ENCODE measurements at regions not wholly inside any gene's neighbourhood (a gene's known extent, or its start where the extent isn't known, plus 50 kb on each side); places are given as distances from the start of the nearest gene placed in this dataset.

- in situ Hi-C loops (cut with MboI; ENCODE audit: low sequenced_read_pairs, unreplicated experiment): no loop called here
- TF ChIP-seq CTCF (IDR thresholded peaks at IDR 0.05; ENCODE audit: borderline replicate concordance, control extremely low read depth, extremely low read depth, insufficient read depth, missing control alignments): no peak
- DNase-seq (ENCODE audit: low spot score): no peak
Observed at GRCh38 chr10:111524134-111524533, 447.3 kb downstream of the ADRA2A start.

- in situ Hi-C loops (cut with MboI; ENCODE audit: low sequenced_read_pairs, unreplicated experiment): no loop called here
- no peak for TF ChIP-seq CTCF (IDR thresholded peaks at IDR 0.05; ENCODE audit: borderline replicate concordance, control extremely low read depth, extremely low read depth, insufficient read depth, missing control alignments)
- DNase-seq (ENCODE audit: low spot score): no peak
Observed at GRCh38 chr10:111525696-111526095, 448.9 kb downstream of the ADRA2A start.

GRCh38 chr10:111531690-111532089 is 454.9 kb downstream of the ADRA2A start:
- in situ Hi-C loops (cut with MboI; ENCODE audit: low sequenced_read_pairs, unreplicated experiment): no loop called here
- no peak for DNase-seq (ENCODE audit: low spot score)
- TF ChIP-seq CTCF (IDR thresholded peaks at IDR 0.05; ENCODE audit: borderline replicate concordance, control extremely low read depth, extremely low read depth, insufficient read depth, missing control alignments): no peak

GRCh38 chr10:111532139-111532538 is 455.3 kb downstream of the ADRA2A start:
- TF ChIP-seq CTCF (IDR thresholded peaks at IDR 0.05; ENCODE audit: borderline replicate concordance, control extremely low read depth, extremely low read depth, insufficient read depth, missing control alignments): no peak
- in situ Hi-C loops (cut with MboI; ENCODE audit: low sequenced_read_pairs, unreplicated experiment): no loop called here
- no peak for DNase-seq (ENCODE audit: low spot score)

- no peak for TF ChIP-seq CTCF (IDR thresholded peaks at IDR 0.05; ENCODE audit: borderline replicate concordance, control extremely low read depth, extremely low read depth, insufficient read depth, missing control alignments)
- in situ Hi-C loops (cut with MboI; ENCODE audit: low sequenced_read_pairs, unreplicated experiment): no loop called here
- no peak for DNase-seq (ENCODE audit: low spot score)
Observed at GRCh38 chr10:111539246-111539645, 462.4 kb downstream of the ADRA2A start.

GRCh38 chr10:111543854-111544253 is 467.0 kb downstream of the ADRA2A start:
- no peak for TF ChIP-seq CTCF (IDR thresholded peaks at IDR 0.05; ENCODE audit: borderline replicate concordance, control extremely low read depth, extremely low read depth, insufficient read depth, missing control alignments)
- in situ Hi-C loops (cut with MboI; ENCODE audit: low sequenced_read_pairs, unreplicated experiment): no loop called here
- no peak for DNase-seq (ENCODE audit: low spot score)

Measured in GM13976 (cell line).